Smooth muscle cell (in vitro differentiated cells): ENCODE measurements at regions not wholly inside any gene's neighbourhood (a gene's known extent, or its start where the extent isn't known, plus 50 kb on each side); places are given as distances from the start of the nearest gene placed in this dataset.
"Not testable (repeated sequence)": the region's sequence is repeated elsewhere in the genome, so short reads cannot be mapped to it uniquely, and the experiment has no call there.

ENCODE experiments used
- DNase-seq: peaks from one replicate; lab custom pipeline; 2025; ENCODE audit not compliant: unreplicated experiment; lab: John Stamatoyannopoulos, UW
- H2AFZ ChIP-seq: fragments of 200-600 bp; sonication (generic); 2 replicates; pipeline ENCODE4 v1.6.0; 2016; ENCODE audit warnings: antibody characterized with exemption, low read depth, mild to moderate bottlenecking
- H3F3A ChIP-seq: fragments of 200-600 bp; sonication (generic); 2 replicates; pipeline ENCODE4 v1.6.0; 2017; ENCODE audit warnings: antibody characterized with exemption, low read depth
- H3K27ac ChIP-seq: fragments of 200-600 bp; sonication (generic); 2 replicates; pipeline ENCODE4 v1.5.1; 2016; ENCODE audit warnings: low read depth, mild to moderate bottlenecking
- H3K27me3 ChIP-seq: fragments of 200-600 bp; sonication (generic); 2 replicates; pipeline ENCODE4 v1.6.1; 2016; ENCODE audit warnings: low read depth, mild to moderate bottlenecking
- H3K36me3 ChIP-seq: fragments of 200-600 bp; sonication (generic); 2 replicates; pipeline ENCODE4 v1.5.1; 2016; ENCODE audit warnings: low read depth
- H3K4me1 ChIP-seq: fragments of 200-600 bp; sonication (generic); 2 replicates; pipeline ENCODE4 v1.5.1; 2016; ENCODE audit warnings: low read depth
- H3K4me2 ChIP-seq: fragments of 200-600 bp; sonication (generic); 2 replicates; pipeline ENCODE4 v1.6.0; 2016; ENCODE audit warnings: mild to moderate bottlenecking
- H3K4me3 ChIP-seq: fragments of 200-600 bp; sonication (generic); 2 replicates; pipeline ENCODE4 v1.5.1; 2016; ENCODE audit warnings: mild to moderate bottlenecking
- H3K79me2 ChIP-seq: fragments of 200-600 bp; sonication (generic); 2 replicates; pipeline ENCODE4 v1.6.0; 2016; ENCODE audit warnings: low read depth, mild to moderate bottlenecking
- H3K9ac ChIP-seq: fragments of 200-600 bp; sonication (generic); 2 replicates; pipeline ENCODE4 v1.6.0; 2016; ENCODE audit warnings: low read depth
- H3K9me3 ChIP-seq: fragments of 200-600 bp; sonication (generic); replicated peaks from 2 replicates; pipeline ENCODE4 v1.5.1; 2016; ENCODE audit warnings: low read depth
- H4K20me1 ChIP-seq: fragments of 200-600 bp; sonication (generic); 2 replicates; pipeline ENCODE4 v1.6.0; 2016; ENCODE audit warnings: low read depth
- CTCF ChIP-seq: fragments of 200-600 bp; sonication (generic); IDR thresholded peaks from 2 replicates; pipeline ENCODE4 v1.5.1; 2017; ENCODE audit warnings: borderline replicate concordance, mild to moderate bottlenecking, antibody characterized with exemption; ENCODE audit not compliant: insufficient read depth, poor library complexity, severe bottlenecking
- WGBS: methylation state at CpG from one replicate; pipeline ENCODE4 v1.1.7; 2016; ENCODE audit warnings: low lambda C conversion rate; 5-methylcytosine and 5-hydroxymethylcytosine counted together

- DNase-seq: no peak
- no peaks in the 10 kb centered on the region for H3K36me3 ChIP-seq
- H3K79me2 ChIP-seq: no peaks in the 10 kb centered on the region
- no peak overlapping the region for H3K27ac ChIP-seq
- H3K4me2 ChIP-seq: no peak overlapping the region
- no peaks in the 10 kb centered on the region for H3K4me1 ChIP-seq
- 55% methylated on average over 5 of the region's 5 CpGs for WGBS
- no peak for TF ChIP-seq CTCF
- no peaks in the 10 kb centered on the region for H3K9me3 ChIP-seq
- H2AFZ ChIP-seq: no peak overlapping the region
- no peaks in the 10 kb centered on the region for H3K27me3 ChIP-seq
- no peak overlapping the region for H3K9ac ChIP-seq
- H4K20me1 ChIP-seq: no peaks in the 10 kb centered on the region
- H3F3A ChIP-seq: no peaks in the 10 kb centered on the region
- H3K4me3 ChIP-seq: no peak overlapping the region
These were observed 425.0 kb downstream of the TMEM121 start for GRCh38 chr14:105951399-105951798.

GRCh38 chr14:105952222-105952621 lies 425.8 kb downstream of the TMEM121 start:
- H3K36me3 ChIP-seq: no peaks in the 10 kb centered on the region
- no peak overlapping the region for H3K9ac ChIP-seq
- H4K20me1 ChIP-seq: no peaks in the 10 kb centered on the region
- WGBS: 66% methylated on average over 5 of the region's 5 CpGs
- no peaks in the 10 kb centered on the region for H3K9me3 ChIP-seq
- no peak overlapping the region for H2AFZ ChIP-seq
- H3F3A ChIP-seq: no peaks in the 10 kb centered on the region
- no peak for TF ChIP-seq CTCF
- H3K4me3 ChIP-seq: no peak overlapping the region
- H3K4me1 ChIP-seq: no peaks in the 10 kb centered on the region
- H3K4me2 ChIP-seq: no peak overlapping the region
- DNase-seq: no peak
- H3K27me3 ChIP-seq: no peaks in the 10 kb centered on the region
- H3K27ac ChIP-seq: no peak overlapping the region
- no peaks in the 10 kb centered on the region for H3K79me2 ChIP-seq

- no peak overlapping the region for H3K4me2 ChIP-seq
- no peak for TF ChIP-seq CTCF
- 67% methylated on average over 1 of the region's 1 CpG for WGBS
These were observed 426.4 kb downstream of the TMEM121 start for GRCh38 chr14:105952826-105953225.

GRCh38 chr14:105961625-105962024 lies 435.2 kb downstream of the TMEM121 start:
- 76% methylated on average over 6 of the region's 6 CpGs for WGBS
- not testable (repeated sequence) for H4K20me1 ChIP-seq

More at GRCh38 chr14:105952826-105953225, 426.4 kb downstream of the TMEM121 start:
- Histone ChIP-seq H3K4me3 (no peak overlapping the region), H3K36me3 (no peaks in the 10 kb centered on the region), H3K79me2 (no peaks in the 10 kb centered on the region), H3K9me3 (no peaks in the 10 kb centered on the region), H3K9ac (no peak overlapping the region), H4K20me1 (no peaks in the 10 kb centered on the region), H3K27ac (no peak overlapping the region), H3K4me1 (no peaks in the 10 kb centered on the region), H2AFZ (no peak overlapping the region), H3F3A (no peaks in the 10 kb centered on the region), H3K27me3 (no peaks in the 10 kb centered on the region)
- DNase-seq: no peak

More at GRCh38 chr14:105961625-105962024, 435.2 kb downstream of the TMEM121 start:
- H3F3A ChIP-seq, H3K4me1 ChIP-seq, H3K4me2 ChIP-seq, H3K4me3 ChIP-seq, H3K27me3 ChIP-seq, H3K27ac ChIP-seq, DNase-seq, H3K36me3 ChIP-seq, H2AFZ ChIP-seq, H3K9me3 ChIP-seq, H3K79me2 ChIP-seq, H3K9ac ChIP-seq: not testable (repeated sequence)
